Keratinocyte (primary cell): ENCODE measurements at regions not wholly inside any gene's neighbourhood (a gene's known extent, or its start where the extent isn't known, plus 50 kb on each side); places are given as distances from the start of the nearest gene placed in this dataset.

ENCODE experiments used
- EZH2 ChIP-seq: IDR thresholded peaks from one replicate; pipeline ENCODE4 v1.6.1; 2012; ENCODE audit warnings: inconsistent platforms, mild to moderate bottlenecking, low read length, moderate library complexity
- TF ChIP-seq, protein P1 (sequence below), 3 experiments: IDR thresholded peaks in 1 of 3; conservative IDR thresholded peaks in 1 of 3; optimal IDR thresholded peaks in 1 of 3; 2 replicates in 2 of 3; 3 replicates in 1 of 3; pipeline versions ENCODE3 to v1.5.1; 2011; ENCODE audit warnings: low read length in 3 of 3, mild to moderate bottlenecking in 3 of 3, moderate library complexity in 2 of 3, control low read depth in 1 of 3, inconsistent platforms in 1 of 3; ENCODE audit not compliant: insufficient read depth in 2 of 3; ENCODE audit errors: extremely low read depth in 1 of 3

DNA sequence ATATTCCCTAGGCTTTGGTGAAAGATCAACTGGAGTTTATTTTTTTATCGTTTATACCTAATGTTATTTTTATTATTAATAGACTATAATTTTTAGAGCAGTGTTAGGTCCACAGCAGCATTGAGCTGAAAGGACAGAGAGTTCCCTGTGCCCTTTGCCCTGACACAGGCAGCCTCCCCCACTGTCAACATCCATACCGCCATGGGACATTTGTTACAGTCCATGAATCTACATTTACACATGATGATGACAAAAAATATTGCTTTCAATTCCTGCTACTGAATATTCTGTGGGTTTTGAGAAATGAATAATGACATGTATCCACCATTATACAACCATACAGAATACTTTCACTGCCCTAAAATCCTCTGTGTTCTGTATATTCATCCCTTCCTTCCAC lies 1297.5 kb upstream of the SORCS1 start:
- TF ChIP-seq, protein P1, sequence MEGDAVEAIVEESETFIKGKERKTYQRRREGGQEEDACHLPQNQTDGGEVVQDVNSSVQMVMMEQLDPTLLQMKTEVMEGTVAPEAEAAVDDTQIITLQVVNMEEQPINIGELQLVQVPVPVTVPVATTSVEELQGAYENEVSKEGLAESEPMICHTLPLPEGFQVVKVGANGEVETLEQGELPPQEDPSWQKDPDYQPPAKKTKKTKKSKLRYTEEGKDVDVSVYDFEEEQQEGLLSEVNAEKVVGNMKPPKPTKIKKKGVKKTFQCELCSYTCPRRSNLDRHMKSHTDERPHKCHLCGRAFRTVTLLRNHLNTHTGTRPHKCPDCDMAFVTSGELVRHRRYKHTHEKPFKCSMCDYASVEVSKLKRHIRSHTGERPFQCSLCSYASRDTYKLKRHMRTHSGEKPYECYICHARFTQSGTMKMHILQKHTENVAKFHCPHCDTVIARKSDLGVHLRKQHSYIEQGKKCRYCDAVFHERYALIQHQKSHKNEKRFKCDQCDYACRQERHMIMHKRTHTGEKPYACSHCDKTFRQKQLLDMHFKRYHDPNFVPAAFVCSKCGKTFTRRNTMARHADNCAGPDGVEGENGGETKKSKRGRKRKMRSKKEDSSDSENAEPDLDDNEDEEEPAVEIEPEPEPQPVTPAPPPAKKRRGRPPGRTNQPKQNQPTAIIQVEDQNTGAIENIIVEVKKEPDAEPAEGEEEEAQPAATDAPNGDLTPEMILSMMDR (optimal IDR thresholded peaks at IDR 0.05 in 1 of 3, IDR thresholded peaks at IDR 0.05 in 1 of 3, conservative IDR thresholded peaks at IDR 0.05 in 1 of 3; ENCODE audit: extremely low read depth in 1 of 3, insufficient read depth in 2 of 3, low read length in 3 of 3), result no peak
- TF ChIP-seq EZH2, result no peak
